ENCODE measurements at regions not wholly inside any gene's neighbourhood (a gene's known extent, or its start where the extent isn't known, plus 50 kb on each side); places are given as distances from the start of the nearest gene placed in this dataset.

GRCh38 chr15:27648359-27648758 lies 450.8 kb downstream of the OCA2 start:
- TF ChIP-seq POLR2AphosphoS5 (IDR thresholded peaks at IDR 0.05; ENCODE audit: low read depth, low read length) (no peak), SIN3A (IDR thresholded peaks at IDR 0.05; ENCODE audit: borderline replicate concordance, insufficient read depth, low read length) (no peak), REST (IDR thresholded peaks at IDR 0.05; ENCODE audit: insufficient read depth in 1 of 2, low read depth in 2 of 2, low read length in 2 of 2) (no peak)
